GM12891 (cell line): ENCODE measurements at regions not wholly inside any gene's neighbourhood (a gene's known extent, or its start where the extent isn't known, plus 50 kb on each side); places are given as distances from the start of the nearest gene placed in this dataset.

Experiments used
- POLR2A ChIP-seq: IDR thresholded peaks from 2 replicates; pipeline ENCODE4 v1.6.1; 2011; ENCODE audit warnings: low read depth, low read length, control low read depth
- POU2F2 ChIP-seq: IDR thresholded peaks from 2 replicates; pipeline ENCODE4 v1.6.1; 2011; ENCODE audit warnings: low read depth, mild to moderate bottlenecking, control low read depth, low read length, moderate library complexity
- SPI1 ChIP-seq: IDR thresholded peaks from 2 replicates; pipeline ENCODE4 v1.6.1; 2011; ENCODE audit warnings: low read depth, low read length, control low read depth
- TAF1 ChIP-seq: IDR thresholded peaks from 2 replicates; pipeline ENCODE4 v1.6.1; 2011; ENCODE audit warnings: low read depth, low read length, control low read depth

GRCh38 chr21:27487676-27488075 is 520.8 kb upstream of the ADAMTS5 start:
- TF ChIP-seq POLR2A (no peak), TAF1 (no peak), POU2F2 (no peak), SPI1 (no peak)
